GM19467 (cell line): ENCODE measurements at regions not wholly inside any gene's neighbourhood (a gene's known extent, or its start where the extent isn't known, plus 50 kb on each side); places are given as distances from the start of the nearest gene placed in this dataset.

Experiments used
- ATAC-seq: cut with Tn5 transposase; IDR thresholded peaks from one replicate; pipeline ENCODE4 v1.9.1; 2021; ENCODE audit warnings: mild to moderate bottlenecking, moderate library complexity; ENCODE audit not compliant: unreplicated experiment

DNA sequence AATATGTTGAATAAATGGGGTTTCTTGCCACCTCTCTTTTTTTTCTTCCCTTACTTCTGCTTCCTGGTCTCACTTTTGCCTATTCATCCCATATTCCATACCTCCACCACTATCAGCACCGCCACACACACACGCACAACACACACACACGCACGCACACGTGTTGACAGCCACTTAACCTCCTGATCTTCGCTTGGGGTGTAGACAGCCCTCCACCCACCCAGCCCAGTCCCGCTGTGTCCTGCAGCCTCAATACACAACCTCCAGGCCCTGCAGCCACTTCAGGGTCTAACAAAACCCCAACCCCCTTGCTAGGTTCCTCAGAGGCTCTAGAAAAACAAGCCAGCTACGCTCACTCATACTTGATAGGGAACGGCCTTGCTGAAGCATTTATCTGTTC is 72.3 kb downstream of the LINC00237 start:
- no peak for ATAC-seq

DNA sequence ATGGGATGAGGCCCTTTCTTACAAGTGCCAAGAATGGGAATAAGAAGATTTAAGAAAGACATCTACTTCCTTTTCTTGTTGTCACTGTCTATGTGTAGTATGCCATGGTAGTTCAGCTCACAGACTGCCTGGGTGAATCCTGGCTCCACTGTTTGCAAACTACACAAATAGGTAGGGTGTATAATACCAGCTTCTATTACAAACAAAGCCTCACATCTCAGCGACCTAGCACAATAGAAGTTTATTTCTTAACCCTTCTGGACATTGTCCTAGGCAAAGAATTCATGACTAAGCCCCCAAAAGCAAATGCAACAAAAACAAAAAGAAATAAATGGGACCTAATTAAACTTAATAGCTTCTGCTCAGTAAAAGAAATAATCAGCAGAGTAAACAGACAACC is 74.5 kb downstream of the LINC00237 start:
- ATAC-seq, result no peak

GRCh38 chr20:21029341-21029740 is 76.8 kb downstream of the LINC00237 start:
- no peak for ATAC-seq

GRCh38 chr20:21028921-21029320 is 77.2 kb downstream of the LINC00237 start:
- ATAC-seq, result no peak

DNA sequence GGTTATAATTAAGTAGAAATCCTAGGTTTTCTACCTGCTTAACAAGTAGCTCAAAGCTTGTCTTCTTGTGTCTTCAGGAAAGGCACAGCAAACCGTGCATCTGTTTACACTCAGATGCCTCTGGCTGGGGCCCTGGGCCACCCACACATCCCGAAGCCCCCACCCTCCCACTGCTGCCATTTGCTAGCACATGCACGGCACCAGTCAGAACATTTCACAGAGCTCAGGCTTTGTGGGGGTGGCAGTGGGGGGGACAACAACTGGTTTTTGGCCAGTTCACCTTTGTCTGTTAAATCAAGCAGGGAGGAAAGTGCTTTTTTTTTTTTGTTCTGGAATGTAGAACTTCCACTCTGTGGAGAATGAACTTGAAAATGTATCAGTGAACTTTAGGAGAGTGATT is 77.7 kb downstream of the LINC00237 start:
- no peak for ATAC-seq

GRCh38 chr20:21027569-21027968 is 78.6 kb downstream of the LINC00237 start:
- ATAC-seq, result no peak

- ATAC-seq, result no peak
These were observed 79.2 kb downstream of the LINC00237 start for GRCh38 chr20:21026951-21027350.

DNA sequence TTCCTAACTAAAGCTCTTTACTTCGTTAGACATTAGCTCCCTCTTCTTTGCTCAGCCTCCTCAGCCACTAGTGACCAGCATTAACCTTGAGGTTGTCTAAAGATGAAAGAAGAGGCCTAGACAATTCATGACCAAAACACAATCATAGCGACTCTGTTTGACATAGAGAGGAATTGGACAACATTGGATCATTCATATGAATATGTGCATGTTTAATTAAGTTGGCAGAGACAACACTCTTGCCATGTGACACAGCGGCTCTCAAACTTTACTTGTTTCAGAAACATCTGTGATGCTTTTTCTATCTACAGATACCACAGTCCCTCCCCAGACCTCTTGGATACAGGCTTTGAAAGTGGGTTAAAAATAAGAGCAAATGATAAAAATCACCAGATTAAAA is 81.7 kb downstream of the LINC00237 start:
- no peak for ATAC-seq

GRCh38 chr20:21022925-21023324 is 83.2 kb downstream of the LINC00237 start:
- ATAC-seq, result no peak

GRCh38 chr20:21021472-21021790 is 84.7 kb downstream of the LINC00237 start:
- no peak for ATAC-seq

DNA sequence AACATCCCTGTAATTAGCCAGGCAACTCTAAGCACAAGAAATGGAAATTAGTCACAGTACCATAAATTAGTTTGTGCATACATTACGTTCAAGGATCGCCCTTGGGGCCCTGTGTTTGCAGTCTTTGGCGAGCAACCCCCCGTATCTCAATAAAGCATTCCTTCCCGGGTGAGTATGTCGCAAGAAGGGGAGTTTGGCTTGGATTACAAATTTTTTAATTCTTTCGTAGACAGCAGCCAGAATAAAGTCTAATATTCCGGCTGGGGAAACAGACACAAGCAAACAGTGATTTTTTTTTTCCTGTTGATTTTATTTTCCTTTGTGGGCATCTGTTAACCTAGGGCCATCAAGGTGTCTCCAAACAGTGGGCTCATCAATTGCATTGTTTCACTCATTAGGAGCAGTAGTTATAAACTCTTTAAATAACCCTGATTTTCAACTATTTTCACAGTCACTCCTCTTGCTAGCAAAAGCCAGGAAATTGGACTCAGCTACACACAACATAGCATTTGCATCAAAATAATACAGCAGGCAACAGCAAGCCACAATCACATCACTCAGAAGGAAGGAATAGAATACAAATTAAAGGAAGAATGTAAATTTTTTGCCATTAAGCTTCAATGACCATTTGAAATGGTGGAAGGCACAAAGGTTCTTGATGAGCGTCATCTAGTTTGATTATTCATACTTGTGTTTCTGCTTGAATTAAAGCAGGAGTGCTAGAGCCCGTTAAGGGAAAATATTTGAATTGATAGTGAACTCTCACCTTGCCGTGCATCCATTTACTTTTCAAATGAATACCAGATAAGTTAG is 85.3 kb downstream of the LINC00237 start:
- no peak for ATAC-seq

- ATAC-seq, result no peak
These were observed 86.1 kb downstream of the LINC00237 start for GRCh38 chr20:21019814-21020658.

DNA sequence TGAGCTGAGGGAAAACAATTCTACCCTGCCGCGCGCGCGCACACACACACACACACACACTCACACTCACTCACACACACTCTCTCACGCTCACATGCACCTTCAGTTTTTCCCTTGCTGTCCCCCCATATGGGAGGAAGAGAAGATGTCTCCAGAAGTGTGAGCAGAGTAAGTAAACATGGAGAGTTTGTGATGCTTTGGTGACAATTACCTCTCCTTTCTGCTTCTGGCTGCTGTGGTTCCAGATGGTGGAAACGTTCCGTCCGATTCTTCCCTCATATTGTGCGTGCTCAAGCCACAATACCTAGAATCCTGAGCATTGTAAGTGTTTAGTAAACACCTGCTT is 86.7 kb downstream of the LINC00237 start:
- ATAC-seq, result no peak

GRCh38 chr20:21018576-21018975 is 87.6 kb downstream of the LINC00237 start:
- ATAC-seq, result no peak

- no peak for ATAC-seq
These were observed 88.6 kb downstream of the LINC00237 start for GRCh38 chr20:21017528-21018085.

GRCh38 chr20:21016751-21017150 is 89.4 kb downstream of the LINC00237 start:
- no peak for ATAC-seq

DNA sequence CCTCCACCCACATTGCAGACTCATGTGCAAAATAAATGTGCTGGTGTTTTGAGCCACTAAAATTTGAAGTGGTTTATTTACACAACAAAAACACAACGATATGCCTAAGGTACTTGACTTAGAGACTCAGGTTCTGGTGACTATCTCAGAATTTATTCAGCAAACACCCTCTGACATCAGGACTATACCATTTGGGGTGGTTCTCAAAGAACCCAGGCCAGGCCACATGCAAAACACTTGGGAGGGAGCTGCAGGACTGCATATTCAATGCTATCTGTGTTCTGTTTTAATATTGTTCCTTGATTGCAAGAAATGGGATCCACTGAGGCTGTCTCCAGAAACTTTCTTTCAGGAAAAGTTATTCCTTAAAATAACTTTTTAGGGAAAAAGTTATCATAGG is 91.6 kb downstream of the LINC00237 start:
- no peak for ATAC-seq

DNA sequence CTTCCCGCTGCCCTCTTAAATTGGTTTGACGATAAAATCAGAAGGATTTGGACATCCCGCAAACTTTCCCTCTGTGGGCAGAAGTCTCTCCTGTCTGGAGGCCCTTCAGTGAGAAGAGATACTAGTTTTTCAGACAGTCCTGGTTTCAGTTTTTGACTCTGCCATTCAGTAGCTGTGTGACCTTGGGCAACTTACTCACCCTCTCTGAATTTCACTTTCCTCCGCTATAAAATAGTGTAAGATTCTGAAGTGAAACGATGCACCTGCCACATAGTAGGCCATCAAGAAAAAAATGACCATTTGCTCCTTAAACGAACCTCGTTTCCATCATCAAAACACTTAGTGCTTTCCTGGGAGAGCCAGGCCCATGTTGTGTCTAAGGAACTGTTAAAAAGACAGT is 97.2 kb downstream of the LINC00237 start:
- ATAC-seq, result no peak

- no peak for ATAC-seq
These were observed 99.5 kb downstream of the LINC00237 start for GRCh38 chr20:21006611-21007010.

GRCh38 chr20:21004386-21005076 is 101.6 kb downstream of the LINC00237 start:
- no peak for ATAC-seq

DNA sequence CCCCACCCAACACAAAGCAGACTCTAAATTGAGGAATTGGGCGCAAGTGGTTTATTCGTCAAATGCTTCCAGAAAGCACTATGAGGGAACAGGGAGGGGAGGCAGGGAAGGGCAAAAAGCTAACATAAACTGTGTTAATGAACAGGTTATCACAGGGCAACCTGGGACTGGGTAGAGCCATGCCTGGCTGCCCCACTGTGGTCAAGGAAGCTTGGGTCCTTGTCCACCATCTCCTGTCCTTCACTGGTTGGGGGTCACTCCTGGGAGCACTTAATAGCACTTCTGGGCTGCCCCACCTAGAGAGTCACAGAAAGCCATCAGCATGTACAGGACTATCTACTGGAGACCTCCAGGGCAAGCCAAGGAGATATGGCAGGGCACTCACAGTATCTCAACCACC is 102.3 kb downstream of the LINC00237 start:
- no peak for ATAC-seq
